ENCODE measurements at regions not wholly inside any gene's neighbourhood (a gene's known extent, or its start where the extent isn't known, plus 50 kb on each side); places are given as distances from the start of the nearest gene placed in this dataset.

GRCh38 chr9:107585465-107585864 lies 95.9 kb upstream of the KLF4 start:
- no peak overlapping the region for H2BK5ac ChIP-seq (ENCODE audit: low read depth, low read length, poor library complexity)
- no peak overlapping the region for H4K12ac ChIP-seq (ENCODE audit: low read depth, low read length)
- no peak overlapping the region for H2AFZ ChIP-seq (ENCODE audit: insufficient read depth, low read length, poor library complexity)
- H3K4me2 ChIP-seq (ENCODE audit: low read length): no peak overlapping the region
- no peak overlapping the region for H4K8ac ChIP-seq (ENCODE audit: low read depth, low read length)
- H4K91ac ChIP-seq (ENCODE audit: low read depth, low read length): no peak overlapping the region
- H2BK12ac ChIP-seq (ENCODE audit: low read length): no peak overlapping the region
- H2AK5ac ChIP-seq (ENCODE audit: low read length): no peak overlapping the region
- no peak for DNase-seq
- H3K18ac ChIP-seq (ENCODE audit: low read length): no peak overlapping the region
- no peaks in the 10 kb centered on the region for H3K36me3 ChIP-seq (ENCODE audit: control insufficient read depth in 1 of 2, insufficient read depth in 2 of 2, low read length in 2 of 2)
- no peaks in the 10 kb centered on the region for H3K79me2 ChIP-seq (ENCODE audit: control insufficient read depth, insufficient read depth, low read length, poor library complexity)
- no peak overlapping the region for H3K23ac ChIP-seq (ENCODE audit: low read length)
- no peak overlapping the region for H3K14ac ChIP-seq (ENCODE audit: low read length)
- no peaks in the 10 kb centered on the region for H3K27me3 ChIP-seq (ENCODE audit: insufficient read depth, low read length)
- peaks cover 0 to 4% of the 10 kb centered on the region in 2 experiments for H3K4me1 ChIP-seq (ENCODE audit: control insufficient read depth in 1 of 2, insufficient read depth in 2 of 2, low read length in 2 of 2)
- no peak overlapping the region for H3K27ac ChIP-seq (ENCODE audit: low read depth, low read length)
- H3K4ac ChIP-seq (ENCODE audit: low read depth, low read length): no peak overlapping the region
- no CpG with 5 or more reads among the region's 3 CpGs for WGBS (ENCODE audit: extremely low coverage, insufficient coverage, insufficient read length)
- no peak overlapping the region for H3K4me3 ChIP-seq (ENCODE audit: low read depth, low read length)
- H3K79me1 ChIP-seq (ENCODE audit: low read length): no peaks in the 10 kb centered on the region
- H3K9me3 ChIP-seq (ENCODE audit: insufficient read depth, low read depth, low read length): no peaks in the 10 kb centered on the region
- H3K9ac ChIP-seq (ENCODE audit: low read length): no peak overlapping the region
- no peak overlapping the region for H2BK120ac ChIP-seq (ENCODE audit: insufficient read depth, low read length, poor library complexity)

- no peak overlapping the region for H2BK5ac ChIP-seq (ENCODE audit: low read depth, low read length, poor library complexity)
- H4K12ac ChIP-seq (ENCODE audit: low read depth, low read length): no peak overlapping the region
- no peak overlapping the region for H3K4ac ChIP-seq (ENCODE audit: low read depth, low read length)
- H4K91ac ChIP-seq (ENCODE audit: low read depth, low read length): no peak overlapping the region
- H3K14ac ChIP-seq (ENCODE audit: low read length): no peak overlapping the region
- H3K36me3 ChIP-seq (ENCODE audit: control insufficient read depth in 1 of 2, insufficient read depth in 2 of 2, low read length in 2 of 2): no peaks in the 10 kb centered on the region
- no peaks in the 10 kb centered on the region for H3K27me3 ChIP-seq (ENCODE audit: insufficient read depth, low read length)
- H3K18ac ChIP-seq (ENCODE audit: low read length): no peak overlapping the region
- no peak overlapping the region for H3K23ac ChIP-seq (ENCODE audit: low read length)
- H3K79me1 ChIP-seq (ENCODE audit: low read length): no peaks in the 10 kb centered on the region
- H3K9ac ChIP-seq (ENCODE audit: low read length): no peak overlapping the region
- no peak overlapping the region for H3K4me3 ChIP-seq (ENCODE audit: low read depth, low read length)
- H3K4me2 ChIP-seq (ENCODE audit: low read length): no peak overlapping the region
- no CpG with 5 or more reads among the region's 1 CpG for WGBS (ENCODE audit: extremely low coverage, insufficient coverage, insufficient read length)
- H3K79me2 ChIP-seq (ENCODE audit: control insufficient read depth, insufficient read depth, low read length, poor library complexity): no peaks in the 10 kb centered on the region
- no peaks in the 10 kb centered on the region for H3K9me3 ChIP-seq (ENCODE audit: insufficient read depth, low read depth, low read length)
- no peak overlapping the region for H2AK5ac ChIP-seq (ENCODE audit: low read length)
- no peak for DNase-seq
- H3K27ac ChIP-seq (ENCODE audit: low read depth, low read length): no peak overlapping the region
- H2AFZ ChIP-seq (ENCODE audit: insufficient read depth, low read length, poor library complexity): no peak overlapping the region
- no peak overlapping the region for H4K8ac ChIP-seq (ENCODE audit: low read depth, low read length)
- no peak overlapping the region for H2BK120ac ChIP-seq (ENCODE audit: insufficient read depth, low read length, poor library complexity)
- peaks cover 0 to 4% of the 10 kb centered on the region in 2 experiments for H3K4me1 ChIP-seq (ENCODE audit: control insufficient read depth in 1 of 2, insufficient read depth in 2 of 2, low read length in 2 of 2)
- H2BK12ac ChIP-seq (ENCODE audit: low read length): no peak overlapping the region
Measured at GRCh38 chr9:107584944-107585343, 95.4 kb upstream of the KLF4 start.

- H3K23ac ChIP-seq (ENCODE audit: low read length): no peak overlapping the region
- H3K79me2 ChIP-seq (ENCODE audit: control insufficient read depth, insufficient read depth, low read length, poor library complexity): no peaks in the 10 kb centered on the region
- no peak overlapping the region for H3K27ac ChIP-seq (ENCODE audit: low read depth, low read length)
- no peak overlapping the region for H3K14ac ChIP-seq (ENCODE audit: low read length)
- peaks cover 1% of the 10 kb centered on the region for H3K9me3 ChIP-seq (ENCODE audit: insufficient read depth, low read depth, low read length)
- H3K4me2 ChIP-seq (ENCODE audit: low read length): no peak overlapping the region
- no peak overlapping the region for H3K4ac ChIP-seq (ENCODE audit: low read depth, low read length)
- no CpG with 5 or more reads among the region's 5 CpGs for WGBS (ENCODE audit: extremely low coverage, insufficient coverage, insufficient read length)
- H2BK120ac ChIP-seq (ENCODE audit: insufficient read depth, low read length, poor library complexity): no peak overlapping the region
- no peak overlapping the region for H4K12ac ChIP-seq (ENCODE audit: low read depth, low read length)
- H3K9ac ChIP-seq (ENCODE audit: low read length): no peak overlapping the region
- no peak for DNase-seq
- no peaks in the 10 kb centered on the region for H3K27me3 ChIP-seq (ENCODE audit: insufficient read depth, low read length)
- H4K8ac ChIP-seq (ENCODE audit: low read depth, low read length): no peak overlapping the region
- no peak overlapping the region for H2BK12ac ChIP-seq (ENCODE audit: low read length)
- H3K4me3 ChIP-seq (ENCODE audit: low read depth, low read length): no peak overlapping the region
- H3K36me3 ChIP-seq (ENCODE audit: control insufficient read depth in 1 of 2, insufficient read depth in 2 of 2, low read length in 2 of 2): no peaks in the 10 kb centered on the region
- H3K4me1 ChIP-seq (ENCODE audit: control insufficient read depth in 1 of 2, insufficient read depth in 2 of 2, low read length in 2 of 2): peaks cover 0 to 4% of the 10 kb centered on the region in 2 experiments
- no peak overlapping the region for H2AFZ ChIP-seq (ENCODE audit: insufficient read depth, low read length, poor library complexity)
- H2BK5ac ChIP-seq (ENCODE audit: low read depth, low read length, poor library complexity): no peak overlapping the region
- H3K79me1 ChIP-seq (ENCODE audit: low read length): no peaks in the 10 kb centered on the region
- H4K91ac ChIP-seq (ENCODE audit: low read depth, low read length): no peak overlapping the region
- no peak overlapping the region for H2AK5ac ChIP-seq (ENCODE audit: low read length)
- H3K18ac ChIP-seq (ENCODE audit: low read length): no peak overlapping the region
Measured at GRCh38 chr9:107584186-107584585, 94.6 kb upstream of the KLF4 start.

DNA sequence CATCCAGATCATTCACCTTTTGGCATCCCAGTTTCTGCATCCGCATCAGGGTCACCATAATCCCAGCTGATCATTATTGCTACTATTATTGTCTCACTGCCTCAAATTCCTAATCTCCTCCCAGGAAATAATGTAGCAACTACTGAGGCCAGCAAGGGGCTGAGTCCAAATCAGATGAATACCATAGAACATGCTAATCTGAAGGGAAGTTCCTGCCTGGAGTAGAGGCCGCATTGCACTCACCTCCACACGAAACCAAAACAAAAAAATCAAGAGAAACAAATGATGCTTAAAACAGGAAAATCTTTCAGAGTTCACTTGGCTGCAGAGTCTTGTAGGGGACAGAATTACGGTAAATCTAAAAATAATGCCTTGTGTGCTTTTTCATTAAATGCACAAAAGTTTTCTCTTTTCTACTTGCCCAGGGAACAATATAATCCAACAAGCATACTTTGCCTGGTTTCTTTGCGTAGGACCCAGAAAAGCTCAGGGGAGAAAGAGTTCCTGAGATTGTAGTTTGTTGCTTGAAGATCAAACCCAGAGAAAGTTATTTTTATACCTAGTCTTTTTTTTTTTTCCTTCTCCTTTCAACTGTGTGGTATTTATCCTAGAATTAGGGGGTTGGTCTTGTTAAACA lies 87.7 kb upstream of the KLF4 start:
- Histone ChIP-seq H2BK120ac (ENCODE audit: insufficient read depth, low read length, poor library complexity) (no peak overlapping the region), H3K4me3 (ENCODE audit: low read depth, low read length) (no peak overlapping the region), H3K27me3 (ENCODE audit: insufficient read depth, low read length) (no peaks in the 10 kb centered on the region), H3K79me2 (ENCODE audit: control insufficient read depth, insufficient read depth, low read length, poor library complexity) (no peaks in the 10 kb centered on the region), H3K9ac (ENCODE audit: low read length) (no peak overlapping the region), H3K79me1 (ENCODE audit: low read length) (no peaks in the 10 kb centered on the region), H3K18ac (ENCODE audit: low read length) (no peak overlapping the region), H3K4me1 (ENCODE audit: control insufficient read depth in 1 of 2, insufficient read depth in 2 of 2, low read length in 2 of 2) (no peaks in the 10 kb centered on the region), H3K4ac (ENCODE audit: low read depth, low read length) (no peak overlapping the region), H3K27ac (ENCODE audit: low read depth, low read length) (no peak overlapping the region), H4K91ac (ENCODE audit: low read depth, low read length) (no peak overlapping the region), H3K4me2 (ENCODE audit: low read length) (no peak overlapping the region), H4K8ac (ENCODE audit: low read depth, low read length) (no peak overlapping the region), H2AK5ac (ENCODE audit: low read length) (no peak overlapping the region), H3K36me3 (ENCODE audit: control insufficient read depth in 1 of 2, insufficient read depth in 2 of 2, low read length in 2 of 2) (no peaks in the 10 kb centered on the region), H4K12ac (ENCODE audit: low read depth, low read length) (no peak overlapping the region), H2AFZ (ENCODE audit: insufficient read depth, low read length, poor library complexity) (no peak overlapping the region), H2BK5ac (ENCODE audit: low read depth, low read length, poor library complexity) (no peak overlapping the region), H3K23ac (ENCODE audit: low read length) (no peak overlapping the region), H2BK12ac (ENCODE audit: low read length) (no peak overlapping the region), H3K9me3 (ENCODE audit: insufficient read depth, low read depth, low read length) (peaks cover 1% of the 10 kb centered on the region), H3K14ac (ENCODE audit: low read length) (no peak overlapping the region)
- DNase-seq: no peak
- WGBS (ENCODE audit: extremely low coverage, insufficient coverage, insufficient read length): no CpG with 5 or more reads among the region's 5 CpGs
